Mesendoderm (in vitro differentiated cells): ENCODE measurements at regions not wholly inside any gene's neighbourhood (a gene's known extent, or its start where the extent isn't known, plus 50 kb on each side); places are given as distances from the start of the nearest gene placed in this dataset.

Experiments
- DNase-seq: peaks from one replicate; pipeline ENCODE4 v3.0.0; 2013
- H2AK5ac ChIP-seq: 2 replicates; pipeline ENCODE4 v1.6.1; 2013; ENCODE audit warnings: low read length, inconsistent platforms
- H2BK120ac ChIP-seq: 2 replicates; pipeline ENCODE4 v1.6.1; 2013; ENCODE audit warnings: low read depth, mild to moderate bottlenecking, low read length, moderate library complexity, mixed read lengths
- H2BK15ac ChIP-seq: replicated peaks from 2 replicates; pipeline ENCODE4 v1.6.1; 2013; ENCODE audit warnings: low read depth, mild to moderate bottlenecking, moderate library complexity
- H2BK5ac ChIP-seq: 2 replicates; pipeline ENCODE4 v1.6.1; 2013; ENCODE audit warnings: low read length, inconsistent platforms
- H3K18ac ChIP-seq: 2 replicates; pipeline ENCODE4 v1.6.1; 2013; ENCODE audit warnings: mild to moderate bottlenecking, low read length, mixed read lengths
- H3K23ac ChIP-seq: one replicate; pipeline ENCODE4 v1.6.1; 2013; ENCODE audit warnings: low read length
- H3K27ac ChIP-seq: 2 replicates; pipeline ENCODE4 v1.5.1; 2013; ENCODE audit warnings: low read depth, mild to moderate bottlenecking, inconsistent platforms, low read length, moderate library complexity
- H3K27me3 ChIP-seq: 2 replicates; pipeline ENCODE4 v1.6.1; 2013; ENCODE audit warnings: low read length, control low read depth, mild to moderate bottlenecking, inconsistent platforms; ENCODE audit not compliant: insufficient read depth, poor library complexity
- H3K36me3 ChIP-seq: 2 replicates; pipeline ENCODE4 v1.6.1; 2013; ENCODE audit warnings: low read length, inconsistent platforms; ENCODE audit not compliant: control insufficient read depth, insufficient read depth
- H3K4ac ChIP-seq: one replicate; pipeline ENCODE4 v1.6.1; 2013; ENCODE audit warnings: low read depth, mild to moderate bottlenecking, low read length, moderate library complexity
- H3K4me1 ChIP-seq: 2 replicates; pipeline ENCODE4 v1.6.1; 2013; ENCODE audit warnings: low read depth, low read length, inconsistent platforms; ENCODE audit not compliant: control insufficient read depth
- H3K4me2 ChIP-seq: 2 replicates; pipeline ENCODE4 v1.6.1; 2013; ENCODE audit warnings: low read length
- H3K4me3 ChIP-seq: 2 replicates; pipeline ENCODE4 v1.5.1; 2013; ENCODE audit warnings: mild to moderate bottlenecking, low read length
- H3K56ac ChIP-seq: one replicate; pipeline ENCODE4 v1.6.1; 2013; ENCODE audit warnings: low read length
- H3K79me1 ChIP-seq: 2 replicates; pipeline ENCODE4 v1.6.1; 2013; ENCODE audit warnings: low read length, inconsistent platforms
- H3K79me2 ChIP-seq: 2 replicates; pipeline ENCODE4 v1.6.1; 2013; ENCODE audit warnings: mild to moderate bottlenecking, low read length; ENCODE audit not compliant: control insufficient read depth, insufficient read depth
- H3K9ac ChIP-seq: 2 replicates; pipeline ENCODE4 v1.6.1; 2013; ENCODE audit warnings: low read length, inconsistent platforms
- H4K5ac ChIP-seq: one replicate; pipeline ENCODE4 v1.6.1; 2013; ENCODE audit warnings: low read length
- H4K8ac ChIP-seq: one replicate; pipeline ENCODE4 v1.6.1; 2013; ENCODE audit warnings: low read depth, mild to moderate bottlenecking, control low read depth, low read length, moderate library complexity
- WGBS: extraction: QIAGEN DNeasy Blood & Tissue Kit; methylation state at CpG from one replicate; pipeline ENCODE4 v1.1.7; 2013; ENCODE audit warnings: low lambda C conversion rate, missing lambda C conversion rate; ENCODE audit not compliant: insufficient coverage; ENCODE audit errors: extremely low coverage; 5-methylcytosine and 5-hydroxymethylcytosine counted together

DNA sequence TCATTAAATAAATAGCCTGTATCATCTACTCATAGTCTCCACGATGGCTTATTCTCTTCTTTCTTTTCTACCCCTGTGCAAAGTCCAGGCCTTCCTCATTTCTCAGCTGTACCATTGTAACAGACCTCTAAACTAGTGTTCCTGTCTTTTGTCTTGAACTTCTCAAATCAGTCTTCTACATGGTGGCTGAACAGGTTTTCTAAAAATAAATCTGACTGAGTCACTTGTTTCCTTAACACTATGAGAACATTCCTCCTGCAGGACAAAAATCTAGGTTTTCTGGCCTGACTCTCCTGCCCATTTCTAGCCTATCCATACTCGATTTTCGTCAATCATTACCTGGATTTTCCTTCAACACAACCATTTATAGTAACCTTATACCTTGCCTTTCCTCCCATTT, 1080.8 kb upstream of the TENM4 start:
- Histone ChIP-seq H3K4me3 (no peak overlapping the region), H3K27me3 (no peaks in the 10 kb centered on the region), H3K4me2 (no peak overlapping the region), H2BK15ac (no peak overlapping the region), H3K79me2 (no peaks in the 10 kb centered on the region), H3K18ac (no peak overlapping the region), H3K56ac (no peak overlapping the region), H3K4ac (no peak overlapping the region), H3K4me1 (no peaks in the 10 kb centered on the region), H3K79me1 (no peaks in the 10 kb centered on the region), H2BK5ac (no peak overlapping the region), H3K9ac (no peak overlapping the region), H2BK120ac (no peak overlapping the region), H4K8ac (no peak overlapping the region), H4K5ac (no peak overlapping the region), H3K27ac (no peak overlapping the region), H3K36me3 (no peaks in the 10 kb centered on the region), H2AK5ac (no peak overlapping the region), H3K23ac (no peak overlapping the region)
- DNase-seq = no peak
- WGBS = 100% methylated on average over 1 of the region's 3 CpGs

DNA sequence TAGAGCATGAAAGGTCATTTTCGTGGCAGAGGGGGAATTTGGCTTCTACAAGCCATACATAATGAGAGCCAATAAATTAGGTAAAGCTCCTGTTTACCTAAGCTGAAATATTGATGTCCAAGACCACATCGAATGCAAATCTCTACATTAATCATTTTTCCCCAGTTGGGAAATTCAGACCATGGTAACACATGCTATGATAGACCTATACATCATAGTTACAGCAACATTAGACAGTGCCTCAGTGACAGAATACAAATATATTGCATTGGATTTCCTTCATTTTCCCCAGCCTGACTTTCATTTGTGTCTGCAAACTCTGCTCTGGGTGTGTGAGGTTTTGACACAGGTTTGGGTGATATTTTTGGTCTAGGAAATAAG, 1079.7 kb upstream of the TENM4 start:
- H3K27me3 ChIP-seq = no peaks in the 10 kb centered on the region
- no peaks in the 10 kb centered on the region for H3K79me2 ChIP-seq
- WGBS = no CpG with 5 or more reads among the region's 2 CpGs

DNA sequence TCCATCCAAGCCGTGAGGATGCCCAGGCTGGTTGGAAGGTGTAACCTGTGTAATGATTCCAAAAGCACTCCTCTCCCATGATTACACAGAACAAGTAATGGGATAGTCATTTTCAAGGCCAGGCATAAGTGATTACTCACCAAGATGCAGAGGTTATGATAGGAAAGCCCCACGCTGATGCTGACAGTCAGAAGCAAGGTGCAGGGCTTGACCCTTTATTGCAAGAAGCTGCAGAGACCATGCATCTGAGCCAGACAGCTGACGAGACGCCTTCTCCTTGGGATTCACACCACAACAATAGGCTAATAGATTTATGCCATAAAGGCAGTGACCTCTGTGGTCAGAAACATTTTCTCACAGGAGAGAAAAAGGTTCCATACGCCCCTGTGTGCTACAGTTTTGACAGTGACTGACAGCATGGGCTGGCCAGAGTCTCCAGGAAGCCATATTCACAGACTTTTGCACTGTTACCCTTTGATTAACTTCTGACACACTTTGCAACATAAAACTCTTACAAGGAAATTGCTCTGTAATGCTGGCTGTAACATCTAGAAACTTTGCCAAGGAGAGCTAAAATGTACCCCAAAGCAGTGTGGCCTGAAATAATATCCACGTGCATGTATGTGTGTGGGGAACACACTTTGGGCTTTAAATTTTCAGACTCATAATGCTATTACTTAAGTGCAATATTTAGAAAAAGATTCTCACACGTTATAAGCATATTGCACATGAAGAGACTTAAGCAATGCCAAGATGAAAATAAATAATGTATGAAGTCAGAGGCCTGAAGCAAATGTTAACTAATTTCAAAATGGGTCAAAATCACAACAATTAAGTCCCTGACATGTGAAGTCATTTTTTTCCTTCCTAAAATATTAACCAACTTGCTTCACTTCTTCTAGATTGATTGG, 1079.0 kb upstream of the TENM4 start:
- Histone ChIP-seq H4K8ac (no peak overlapping the region), H3K4ac (no peak overlapping the region), H3K79me1 (no peaks in the 10 kb centered on the region), H3K4me1 (no peaks in the 10 kb centered on the region), H3K36me3 (no peaks in the 10 kb centered on the region), H3K27me3 (no peaks in the 10 kb centered on the region), H2AK5ac (no peak overlapping the region), H2BK5ac (no peak overlapping the region), H3K79me2 (no peaks in the 10 kb centered on the region), H3K18ac (no peak overlapping the region), H3K9ac (no peak overlapping the region), H3K4me3 (no peak overlapping the region), H3K23ac (no peak overlapping the region), H3K4me2 (no peak overlapping the region), H3K27ac (no peak overlapping the region), H2BK15ac (no peak overlapping the region), H3K56ac (no peak overlapping the region), H4K5ac (no peak overlapping the region), H2BK120ac (no peak overlapping the region)
- DNase-seq = no peak
- WGBS = no CpG with 5 or more reads among the region's 7 CpGs

More for the DNA sequence above, 1079.7 kb upstream of the TENM4 start:
- Histone ChIP-seq H2BK120ac (no peak overlapping the region), H3K79me1 (no peaks in the 10 kb centered on the region), H3K9ac (no peak overlapping the region), H3K23ac (no peak overlapping the region), H3K27ac (no peak overlapping the region), H3K4me2 (no peak overlapping the region), H4K8ac (no peak overlapping the region), H4K5ac (no peak overlapping the region), H2BK5ac (no peak overlapping the region), H3K18ac (no peak overlapping the region), H3K36me3 (no peaks in the 10 kb centered on the region), H3K4me1 (no peaks in the 10 kb centered on the region), H3K56ac (no peak overlapping the region), H2AK5ac (no peak overlapping the region), H2BK15ac (no peak overlapping the region), H3K4ac (no peak overlapping the region), H3K4me3 (no peak overlapping the region)
- DNase-seq = no peak

DNA sequence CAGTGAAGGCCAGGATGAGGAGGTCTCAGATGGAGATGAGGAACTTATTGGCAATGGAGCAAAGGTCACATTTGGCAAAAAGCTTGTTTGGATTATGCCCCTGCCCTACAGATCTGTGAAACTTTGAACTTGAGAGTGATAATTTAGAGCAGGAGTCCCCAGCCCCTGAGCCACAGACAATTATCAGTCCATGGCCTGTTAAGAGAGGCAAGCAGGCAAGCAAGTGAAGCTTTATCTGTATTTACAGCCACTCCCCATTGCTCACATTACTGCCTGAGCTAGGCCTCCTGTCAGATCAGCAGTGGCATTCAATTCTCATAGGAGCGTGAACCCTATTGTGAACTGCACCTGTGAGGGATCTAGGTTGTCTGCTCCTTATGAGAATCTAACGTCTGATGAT, 1076.9 kb upstream of the TENM4 start:
- H3K79me2 ChIP-seq = no peaks in the 10 kb centered on the region
- H2BK15ac ChIP-seq = no peak overlapping the region
- no peaks in the 10 kb centered on the region for H3K79me1 ChIP-seq
- no peak overlapping the region for H2BK120ac ChIP-seq
- DNase-seq = no peak
- H4K8ac ChIP-seq = no peak overlapping the region
- H3K9ac ChIP-seq = no peak overlapping the region
- no peak overlapping the region for H3K18ac ChIP-seq
- H3K27ac ChIP-seq = no peak overlapping the region
- no peaks in the 10 kb centered on the region for H3K36me3 ChIP-seq
- H3K4me3 ChIP-seq = no peak overlapping the region
- no peak overlapping the region for H4K5ac ChIP-seq
- H3K27me3 ChIP-seq = no peaks in the 10 kb centered on the region
- no peak overlapping the region for H2BK5ac ChIP-seq
- no CpG with 5 or more reads among the region's 2 CpGs for WGBS
- H3K23ac ChIP-seq = no peak overlapping the region
- no peak overlapping the region for H3K56ac ChIP-seq
- no peaks in the 10 kb centered on the region for H3K4me1 ChIP-seq
- no peak overlapping the region for H2AK5ac ChIP-seq
- no peak overlapping the region for H3K4ac ChIP-seq
- H3K4me2 ChIP-seq = no peak overlapping the region

DNA sequence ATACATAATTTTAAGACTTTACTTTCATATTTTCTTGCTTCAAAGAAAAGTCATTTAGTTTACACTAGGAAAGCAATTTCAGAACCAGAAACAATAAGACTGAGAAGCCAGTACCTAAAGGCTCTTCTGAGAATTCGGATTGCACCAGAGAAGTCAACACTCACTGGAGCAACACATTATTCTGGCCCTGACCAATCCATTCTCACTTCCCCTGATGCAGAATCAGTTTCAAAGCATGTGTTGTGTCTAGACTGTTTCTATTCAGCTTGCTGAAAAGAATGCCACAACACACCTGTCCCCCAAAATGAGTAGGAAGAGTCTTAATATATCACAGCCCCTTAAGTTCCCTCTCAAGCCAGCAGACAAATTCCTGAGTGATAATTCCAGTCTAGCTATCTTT, 1074.3 kb upstream of the TENM4 start:
- Histone ChIP-seq H3K9ac (no peak overlapping the region), H3K56ac (no peak overlapping the region), H4K8ac (no peak overlapping the region), H2AK5ac (no peak overlapping the region), H3K18ac (no peak overlapping the region), H2BK120ac (no peak overlapping the region), H3K23ac (no peak overlapping the region), H3K4ac (no peak overlapping the region), H3K4me1 (no peaks in the 10 kb centered on the region), H2BK5ac (no peak overlapping the region), H3K79me2 (no peaks in the 10 kb centered on the region), H3K27ac (no peak overlapping the region), H3K4me2 (no peak overlapping the region), H4K5ac (no peak overlapping the region), H3K79me1 (no peaks in the 10 kb centered on the region), H3K36me3 (no peaks in the 10 kb centered on the region), H3K27me3 (no peaks in the 10 kb centered on the region), H2BK15ac (no peak overlapping the region), H3K4me3 (no peak overlapping the region)
- WGBS = no CpG with 5 or more reads among the region's 1 CpG
- no peak for DNase-seq

DNA sequence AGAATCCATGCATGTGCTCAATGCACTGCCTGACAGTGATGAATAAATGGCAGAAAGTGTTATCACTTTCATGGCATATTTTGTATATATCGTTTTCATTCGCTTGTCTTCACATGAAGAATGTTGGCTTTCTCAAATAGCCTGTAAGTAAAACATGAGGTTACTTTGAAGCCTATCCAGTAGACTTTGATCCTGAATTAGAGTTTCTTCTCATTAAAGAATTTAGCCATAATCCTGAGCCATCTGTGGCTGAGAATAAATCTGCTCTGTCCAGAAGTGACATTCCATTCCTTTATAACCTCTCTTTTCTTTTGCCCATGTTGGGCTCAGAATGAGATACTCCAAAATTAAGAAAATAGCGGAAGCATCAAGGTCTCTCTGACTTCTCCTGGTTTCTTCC, 1071.7 kb upstream of the TENM4 start:
- H2BK15ac ChIP-seq = no peak overlapping the region
- no peak for DNase-seq

More for the DNA sequence above, 1071.7 kb upstream of the TENM4 start:
- no peaks in the 10 kb centered on the region for H3K36me3 ChIP-seq
- H3K18ac ChIP-seq = no peak overlapping the region
- H3K4me3 ChIP-seq = no peak overlapping the region
- H2BK120ac ChIP-seq = no peak overlapping the region
- WGBS = no CpG with 5 or more reads among the region's 3 CpGs
- H3K56ac ChIP-seq = no peak overlapping the region
- no peaks in the 10 kb centered on the region for H3K79me2 ChIP-seq
- no peak overlapping the region for H3K9ac ChIP-seq
- H4K5ac ChIP-seq = no peak overlapping the region
- no peak overlapping the region for H4K8ac ChIP-seq
- no peaks in the 10 kb centered on the region for H3K4me1 ChIP-seq
- H3K27me3 ChIP-seq = no peaks in the 10 kb centered on the region
- H2BK5ac ChIP-seq = no peak overlapping the region
- H3K79me1 ChIP-seq = no peaks in the 10 kb centered on the region
- no peak overlapping the region for H3K4ac ChIP-seq
- no peak overlapping the region for H2AK5ac ChIP-seq
- H3K4me2 ChIP-seq = no peak overlapping the region
- H3K23ac ChIP-seq = no peak overlapping the region
- H3K27ac ChIP-seq = no peak overlapping the region
